WTC11 (cell line): ENCODE measurements at regions not wholly inside any gene's neighbourhood (a gene's known extent, or its start where the extent isn't known, plus 50 kb on each side); places are given as distances from the start of the nearest gene placed in this dataset.

Source experiments
- ATAC-seq: fragments of 200-7000 bp; cut with Tn5 transposase; 2 replicates; pipeline ENCODE4 v1.10.0; 2021; ENCODE audit warnings: mild to moderate bottlenecking, moderate library complexity
- CTCF ChIA-PET: fragments of 300-600 bp; sonication (Branson Sonifier 250); formaldehyde crosslinking; loops from one replicate; lab custom pipeline; 2021; ENCODE audit warnings: antibody characterized with exemption; lab: Charles Lee
- POLR2A ChIA-PET: fragments of 350-600 bp; sonication (Branson Sonifier 250); formaldehyde crosslinking; loops from one replicate; lab custom pipeline; 2021; ENCODE audit warnings: antibody characterized with exemption; lab: Charles Lee
- DNase-seq: peaks from one replicate; pipeline ENCODE4 v3.0.0; 2021; ENCODE audit warnings: low spot score
- H3K27ac Mint-ChIP-seq: 2 replicates; pipeline ENCODE4 v1.8.0; 2021; ENCODE audit warnings: mixed read lengths
- H3K27me3 Mint-ChIP-seq: 2 replicates; pipeline ENCODE4 v1.8.0; 2021; ENCODE audit warnings: low read depth, mild to moderate bottlenecking, moderate library complexity, mixed read lengths
- H3K36me3 Mint-ChIP-seq: 2 replicates; pipeline ENCODE4 v1.8.0; 2021; ENCODE audit warnings: mixed read lengths
- H3K4me1 Mint-ChIP-seq: 2 replicates; pipeline ENCODE4 v1.8.0; 2022; ENCODE audit warnings: mixed read lengths
- H3K4me3 Mint-ChIP-seq: 2 replicates; pipeline ENCODE4 v1.8.0; 2021; ENCODE audit warnings: mild to moderate bottlenecking, moderate library complexity, mixed read lengths
- H3K9me3 Mint-ChIP-seq: 2 replicates; pipeline ENCODE4 v1.8.0; 2021; ENCODE audit warnings: mixed read lengths
- CBFB ChIP-seq: sonication (generic); formaldehyde crosslinking; IDR thresholded peaks from 2 replicates; pipeline ENCODE4 v1.8.1; 2022; ENCODE audit warnings: mild to moderate bottlenecking, low read depth, missing genetic modification reagents
- EMX1 ChIP-seq: fragments of 250-450 bp; sonication (Bioruptor Pico); IDR thresholded peaks from 2 replicates; pipeline ENCODE4 v1.8.0; 2021; ENCODE audit warnings: mild to moderate bottlenecking
- ESRRA ChIP-seq: sonication (generic); formaldehyde crosslinking; IDR thresholded peaks from 2 replicates; pipeline ENCODE4 v1.8.1; 2022; ENCODE audit warnings: mild to moderate bottlenecking, missing genetic modification reagents, borderline replicate concordance
- FOXJ3 ChIP-seq: sonication (generic); formaldehyde crosslinking; IDR thresholded peaks from 2 replicates; pipeline ENCODE4 v1.9.0; 2021; ENCODE audit warnings: missing genetic modification reagents, mild to moderate bottlenecking, borderline replicate concordance
- GTF2I ChIP-seq: fragments of 250-450 bp; sonication (Bioruptor Pico); conservative IDR thresholded peaks from 2 replicates; pipeline ENCODE4 v1.4.0; 2021; ENCODE audit warnings: mild to moderate bottlenecking
- HMGA2 ChIP-seq: fragments of 250-450 bp; sonication (Bioruptor Pico); IDR thresholded peaks from 2 replicates; pipeline ENCODE4 v1.4.0; 2021; ENCODE audit warnings: mild to moderate bottlenecking, moderate library complexity
- JAZF1 ChIP-seq: fragments of 250-450 bp; sonication (Bioruptor Pico); IDR thresholded peaks from 2 replicates; pipeline ENCODE4 v1.9.0; 2021; ENCODE audit warnings: moderate library complexity, mild to moderate bottlenecking, inconsistent platforms
- NFYB ChIP-seq: sonication (generic); formaldehyde crosslinking; conservative IDR thresholded peaks from 2 replicates; pipeline ENCODE4 v1.8.0; 2022; ENCODE audit warnings: low read depth, missing genetic modification reagents
- NR3C1 ChIP-seq: sonication (generic); formaldehyde crosslinking; conservative IDR thresholded peaks from 2 replicates; pipeline ENCODE4 v1.8.1; 2023; ENCODE audit warnings: low read depth, mild to moderate bottlenecking, missing genetic modification reagents
- SMAD4 ChIP-seq: sonication (generic); formaldehyde crosslinking; IDR thresholded peaks from 2 replicates; pipeline ENCODE4 v1.8.0; 2022; ENCODE audit warnings: mild to moderate bottlenecking, missing genetic modification reagents
- ZNF121 ChIP-seq: sonication (generic); formaldehyde crosslinking; IDR thresholded peaks from 2 replicates; pipeline ENCODE4 v1.8.0; 2023; ENCODE audit warnings: missing genetic modification reagents
- ZNF317 ChIP-seq: sonication (generic); formaldehyde crosslinking; IDR thresholded peaks from 2 replicates; pipeline ENCODE4 v1.8.1; 2023; ENCODE audit warnings: low read depth, mild to moderate bottlenecking, moderate library complexity, missing genetic modification reagents, borderline replicate concordance
- ZNF416 ChIP-seq: fragments of 250-450 bp; sonication (Bioruptor Pico); IDR thresholded peaks from 2 replicates; pipeline ENCODE4 v1.9.0; 2021; ENCODE audit warnings: mild to moderate bottlenecking, inconsistent platforms
- ZNF671 ChIP-seq: fragments of 250-450 bp; sonication (Bioruptor Pico); IDR thresholded peaks from 2 replicates; pipeline ENCODE4 v1.8.0; 2021; ENCODE audit warnings: mild to moderate bottlenecking
- TF ChIP-seq, protein P1 (sequence below): sonication (generic); formaldehyde crosslinking; IDR thresholded peaks from 2 replicates; pipeline ENCODE4 v1.8.0; 2022; ENCODE audit warnings: mild to moderate bottlenecking, missing genetic modification reagents
- TF ChIP-seq, protein P2 (sequence below): sonication (generic); formaldehyde crosslinking; IDR thresholded peaks from 2 replicates; pipeline ENCODE4 v1.8.0; 2022; ENCODE audit warnings: mild to moderate bottlenecking, missing genetic modification reagents
- TF ChIP-seq, protein P3 (sequence below): sonication (generic); formaldehyde crosslinking; IDR thresholded peaks from 2 replicates; pipeline ENCODE4 v1.8.0; 2023; ENCODE audit warnings: missing genetic modification reagents
- TF ChIP-seq, protein P4 (sequence below): sonication (generic); formaldehyde crosslinking; IDR thresholded peaks from 2 replicates; pipeline ENCODE4 v1.8.1; 2022; ENCODE audit warnings: low read depth, missing genetic modification reagents, borderline replicate concordance
- TF ChIP-seq, protein P5 (sequence below): sonication (generic); formaldehyde crosslinking; IDR thresholded peaks from 2 replicates; pipeline ENCODE4 v1.8.1; 2022; ENCODE audit warnings: mild to moderate bottlenecking, missing genetic modification reagents, moderate library complexity, borderline replicate concordance
- TF ChIP-seq, protein P6 (sequence below): sonication (generic); formaldehyde crosslinking; IDR thresholded peaks from 2 replicates; pipeline ENCODE4 v1.8.0; 2022; ENCODE audit warnings: missing genetic modification reagents

DNA sequence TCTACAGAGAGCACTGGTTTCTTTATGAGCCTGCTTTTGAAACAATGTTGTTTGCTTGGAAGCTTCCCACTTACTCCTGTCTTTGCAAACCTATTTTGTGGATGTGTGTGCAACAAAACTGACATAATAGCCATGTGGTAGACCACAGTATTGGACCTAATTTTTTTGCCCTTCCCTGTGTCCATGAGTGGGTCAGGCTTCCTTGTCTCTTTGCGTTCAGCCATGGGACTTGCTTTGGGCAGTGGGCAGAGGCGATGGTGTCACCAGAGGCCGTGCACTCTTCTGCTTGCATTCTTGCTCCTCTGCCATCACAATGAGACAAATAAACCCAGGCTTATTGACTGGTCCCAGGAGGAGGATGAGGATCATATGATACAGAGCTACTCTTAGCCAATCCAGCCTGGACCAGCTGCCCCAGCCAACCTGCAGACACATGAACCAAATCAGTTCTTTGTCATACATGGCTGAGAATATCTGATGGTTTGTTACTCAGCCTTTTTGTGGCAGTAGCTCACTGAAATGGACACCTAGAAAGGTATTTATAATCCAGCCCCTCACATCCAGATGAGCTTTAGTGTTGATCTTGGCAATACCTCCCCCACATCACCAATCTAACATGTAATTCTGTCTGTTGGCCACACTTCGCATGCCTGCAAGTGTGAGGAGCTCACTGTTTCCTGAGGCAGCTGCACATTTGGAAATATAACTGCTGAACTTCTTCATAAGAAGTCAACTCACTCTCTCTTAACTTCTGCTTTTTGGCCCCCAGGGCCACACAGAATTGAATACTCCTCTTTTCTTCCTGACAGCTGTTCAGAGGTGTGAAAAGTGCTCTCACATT lies 427.8 kb upstream of the ZMIZ1 start:
- no peaks in the 10 kb centered on the region for H3K4me1 Mint-ChIP-seq
- H3K27me3 Mint-ChIP-seq = no peaks in the 10 kb centered on the region; the same call in 1 of the 2 replicates

DNA sequence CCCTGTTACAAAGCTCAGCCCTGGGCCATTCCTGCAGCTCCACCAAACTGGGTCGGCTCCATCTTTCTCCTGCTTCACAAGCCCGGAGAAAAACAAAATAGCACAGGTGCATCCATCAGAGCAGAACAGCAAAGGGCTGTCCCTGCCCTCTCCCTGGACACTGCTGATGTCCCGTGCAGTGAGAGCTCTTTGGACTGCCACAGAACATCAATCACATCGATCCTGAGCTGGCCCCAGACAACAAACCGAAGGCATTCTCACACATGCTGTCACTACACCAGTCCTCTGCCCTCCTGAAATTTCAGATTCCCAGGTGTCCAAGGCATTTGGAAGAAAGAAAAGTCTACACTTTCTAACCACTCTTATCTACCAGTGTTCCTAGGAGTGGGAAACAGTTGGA lies 427.1 kb upstream of the ZMIZ1 start:
- H3K36me3 Mint-ChIP-seq = 0 out of 2 replicates have a peak, but pooled peaks cover 4% of the 10 kb centered on the region
- no peak overlapping the region for H3K4me3 Mint-ChIP-seq
- ChIA-PET CTCF (interaction anchor here (1.3 to 2.1 kb wide), 3 partner anchors 16 to 705 kb away, joined by 3 to 8 read pairs (median 3); no protein-coding TSS in a partner anchor), POLR2A (no interaction called here)
- H3K27me3 Mint-ChIP-seq = no peaks in the 10 kb centered on the region; the same call in 1 of the 2 replicates
- peaks cover 17% of the 10 kb centered on the region for H3K9me3 Mint-ChIP-seq
- ATAC-seq (no peak), DNase-seq (no peak)
- no peak overlapping the region for H3K27ac Mint-ChIP-seq
- TF ChIP-seq, protein P1, sequence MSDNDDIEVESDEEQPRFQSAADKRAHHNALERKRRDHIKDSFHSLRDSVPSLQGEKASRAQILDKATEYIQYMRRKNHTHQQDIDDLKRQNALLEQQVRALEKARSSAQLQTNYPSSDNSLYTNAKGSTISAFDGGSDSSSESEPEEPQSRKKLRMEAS (CRISPR knock-in tag) = no peak
- TF ChIP-seq ZNF671 (CRISPR knock-in tag) = no peak
- no peak for TF ChIP-seq ESRRA (CRISPR knock-in tag)
- TF ChIP-seq, protein P2, sequence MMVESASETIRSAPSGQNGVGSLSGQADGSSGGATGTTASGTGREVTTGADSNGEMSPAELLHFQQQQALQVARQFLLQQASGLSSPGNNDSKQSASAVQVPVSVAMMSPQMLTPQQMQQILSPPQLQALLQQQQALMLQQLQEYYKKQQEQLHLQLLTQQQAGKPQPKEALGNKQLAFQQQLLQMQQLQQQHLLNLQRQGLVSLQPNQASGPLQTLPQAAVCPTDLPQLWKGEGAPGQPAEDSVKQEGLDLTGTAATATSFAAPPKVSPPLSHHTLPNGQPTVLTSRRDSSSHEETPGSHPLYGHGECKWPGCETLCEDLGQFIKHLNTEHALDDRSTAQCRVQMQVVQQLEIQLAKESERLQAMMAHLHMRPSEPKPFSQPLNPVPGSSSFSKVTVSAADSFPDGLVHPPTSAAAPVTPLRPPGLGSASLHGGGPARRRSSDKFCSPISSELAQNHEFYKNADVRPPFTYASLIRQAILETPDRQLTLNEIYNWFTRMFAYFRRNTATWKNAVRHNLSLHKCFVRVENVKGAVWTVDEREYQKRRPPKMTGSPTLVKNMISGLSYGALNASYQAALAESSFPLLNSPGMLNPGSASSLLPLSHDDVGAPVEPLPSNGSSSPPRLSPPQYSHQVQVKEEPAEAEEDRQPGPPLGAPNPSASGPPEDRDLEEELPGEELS = no peak
- TF ChIP-seq ZNF121 (CRISPR knock-in tag) = no peak
- TF ChIP-seq, protein P3, sequence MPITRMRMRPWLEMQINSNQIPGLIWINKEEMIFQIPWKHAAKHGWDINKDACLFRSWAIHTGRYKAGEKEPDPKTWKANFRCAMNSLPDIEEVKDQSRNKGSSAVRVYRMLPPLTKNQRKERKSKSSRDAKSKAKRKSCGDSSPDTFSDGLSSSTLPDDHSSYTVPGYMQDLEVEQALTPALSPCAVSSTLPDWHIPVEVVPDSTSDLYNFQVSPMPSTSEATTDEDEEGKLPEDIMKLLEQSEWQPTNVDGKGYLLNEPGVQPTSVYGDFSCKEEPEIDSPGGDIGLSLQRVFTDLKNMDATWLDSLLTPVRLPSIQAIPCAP (CRISPR knock-in tag) = no peak
- no peak for TF ChIP-seq NFYB (CRISPR knock-in tag)
- TF ChIP-seq, protein P4, sequence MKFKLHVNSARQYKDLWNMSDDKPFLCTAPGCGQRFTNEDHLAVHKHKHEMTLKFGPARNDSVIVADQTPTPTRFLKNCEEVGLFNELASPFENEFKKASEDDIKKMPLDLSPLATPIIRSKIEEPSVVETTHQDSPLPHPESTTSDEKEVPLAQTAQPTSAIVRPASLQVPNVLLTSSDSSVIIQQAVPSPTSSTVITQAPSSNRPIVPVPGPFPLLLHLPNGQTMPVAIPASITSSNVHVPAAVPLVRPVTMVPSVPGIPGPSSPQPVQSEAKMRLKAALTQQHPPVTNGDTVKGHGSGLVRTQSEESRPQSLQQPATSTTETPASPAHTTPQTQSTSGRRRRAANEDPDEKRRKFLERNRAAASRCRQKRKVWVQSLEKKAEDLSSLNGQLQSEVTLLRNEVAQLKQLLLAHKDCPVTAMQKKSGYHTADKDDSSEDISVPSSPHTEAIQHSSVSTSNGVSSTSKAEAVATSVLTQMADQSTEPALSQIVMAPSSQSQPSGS (CRISPR knock-in tag) = no peak
- no peak for TF ChIP-seq ZNF416 (CRISPR knock-in tag)
- TF ChIP-seq, protein P5, sequence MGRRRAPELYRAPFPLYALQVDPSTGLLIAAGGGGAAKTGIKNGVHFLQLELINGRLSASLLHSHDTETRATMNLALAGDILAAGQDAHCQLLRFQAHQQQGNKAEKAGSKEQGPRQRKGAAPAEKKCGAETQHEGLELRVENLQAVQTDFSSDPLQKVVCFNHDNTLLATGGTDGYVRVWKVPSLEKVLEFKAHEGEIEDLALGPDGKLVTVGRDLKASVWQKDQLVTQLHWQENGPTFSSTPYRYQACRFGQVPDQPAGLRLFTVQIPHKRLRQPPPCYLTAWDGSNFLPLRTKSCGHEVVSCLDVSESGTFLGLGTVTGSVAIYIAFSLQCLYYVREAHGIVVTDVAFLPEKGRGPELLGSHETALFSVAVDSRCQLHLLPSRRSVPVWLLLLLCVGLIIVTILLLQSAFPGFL (CRISPR knock-in tag) = no peak
- no peak for TF ChIP-seq EMX1 (CRISPR knock-in tag)
- TF ChIP-seq CBFB = no peak
- no peak for TF ChIP-seq FOXJ3 (CRISPR knock-in tag)
- no peak for TF ChIP-seq JAZF1 (CRISPR knock-in tag)
- TF ChIP-seq, protein P6, sequence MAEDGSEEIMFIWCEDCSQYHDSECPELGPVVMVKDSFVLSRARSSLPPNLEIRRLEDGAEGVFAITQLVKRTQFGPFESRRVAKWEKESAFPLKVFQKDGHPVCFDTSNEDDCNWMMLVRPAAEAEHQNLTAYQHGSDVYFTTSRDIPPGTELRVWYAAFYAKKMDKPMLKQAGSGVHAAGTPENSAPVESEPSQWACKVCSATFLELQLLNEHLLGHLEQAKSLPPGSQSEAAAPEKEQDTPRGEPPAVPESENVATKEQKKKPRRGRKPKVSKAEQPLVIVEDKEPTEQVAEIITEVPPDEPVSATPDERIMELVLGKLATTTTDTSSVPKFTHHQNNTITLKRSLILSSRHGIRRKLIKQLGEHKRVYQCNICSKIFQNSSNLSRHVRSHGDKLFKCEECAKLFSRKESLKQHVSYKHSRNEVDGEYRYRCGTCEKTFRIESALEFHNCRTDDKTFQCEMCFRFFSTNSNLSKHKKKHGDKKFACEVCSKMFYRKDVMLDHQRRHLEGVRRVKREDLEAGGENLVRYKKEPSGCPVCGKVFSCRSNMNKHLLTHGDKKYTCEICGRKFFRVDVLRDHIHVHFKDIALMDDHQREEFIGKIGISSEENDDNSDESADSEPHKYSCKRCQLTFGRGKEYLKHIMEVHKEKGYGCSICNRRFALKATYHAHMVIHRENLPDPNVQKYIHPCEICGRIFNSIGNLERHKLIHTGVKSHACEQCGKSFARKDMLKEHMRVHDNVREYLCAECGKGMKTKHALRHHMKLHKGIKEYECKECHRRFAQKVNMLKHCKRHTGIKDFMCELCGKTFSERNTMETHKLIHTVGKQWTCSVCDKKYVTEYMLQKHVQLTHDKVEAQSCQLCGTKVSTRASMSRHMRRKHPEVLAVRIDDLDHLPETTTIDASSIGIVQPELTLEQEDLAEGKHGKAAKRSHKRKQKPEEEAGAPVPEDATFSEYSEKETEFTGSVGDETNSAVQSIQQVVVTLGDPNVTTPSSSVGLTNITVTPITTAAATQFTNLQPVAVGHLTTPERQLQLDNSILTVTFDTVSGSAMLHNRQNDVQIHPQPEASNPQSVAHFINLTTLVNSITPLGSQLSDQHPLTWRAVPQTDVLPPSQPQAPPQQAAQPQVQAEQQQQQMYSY = no peak
- no peak for TF ChIP-seq GTF2I
- no peak for TF ChIP-seq ZNF317 (CRISPR knock-in tag)
- no peak for TF ChIP-seq HMGA2 (CRISPR knock-in tag)
- TF ChIP-seq NR3C1 (CRISPR knock-in tag) = no peak
- no peaks in the 10 kb centered on the region for H3K4me1 Mint-ChIP-seq

More for the DNA sequence above, 427.8 kb upstream of the ZMIZ1 start:
- ATAC-seq (no peak), DNase-seq (no peak)
- Mint-ChIP-seq H3K9me3 (peaks cover 20% of the 10 kb centered on the region), H3K36me3 (0 out of 2 replicates have a peak, but pooled peaks cover 4% of the 10 kb centered on the region), H3K27ac (no peak overlapping the region), H3K4me3 (no peak overlapping the region)
- POLR2A ChIA-PET = no interaction called here
- CTCF ChIA-PET = interaction anchor here (1.3 to 2.1 kb wide), 3 partner anchors 17 to 706 kb away, joined by 3 to 8 read pairs (median 3); no protein-coding TSS in a partner anchor
- TF ChIP-seq SMAD4 (CRISPR knock-in tag) (no peak), ZNF671 (CRISPR knock-in tag) (no peak)
